ENCODE measurements at regions not wholly inside any gene's neighbourhood (a gene's known extent, or its start where the extent isn't known, plus 50 kb on each side); places are given as distances from the start of the nearest gene placed in this dataset.

- no peak for TF ChIP-seq EZH2 (optimal IDR thresholded peaks at IDR 0.05; ENCODE audit: low read depth, low read length)
- no peak for TF ChIP-seq CTCF (IDR thresholded peaks at IDR 0.05; ENCODE audit: low read length)
- no peak for TF ChIP-seq EZH2phosphoT487 (IDR thresholded peaks at IDR 0.05; ENCODE audit: low read length)
- Histone ChIP-seq H3K9me3 (replicated peaks; ENCODE audit: insufficient read depth, low read length) (no peaks in the 10 kb centered on the region), H3F3A (ENCODE audit: insufficient read depth, low read length) (no peaks in the 10 kb centered on the region), H3K9ac (ENCODE audit: low read length) (no peak overlapping the region), H3K27ac (ENCODE audit: low read length) (no peak overlapping the region), H3K4me3 (ENCODE audit: low read length) (no peak overlapping the region), H3K9me2 (replicated peaks; ENCODE audit: insufficient read depth, low read length) (no peaks in the 10 kb centered on the region), H3K79me2 (ENCODE audit: low read length) (no peaks in the 10 kb centered on the region), H3K27me3 (replicated peaks; ENCODE audit: insufficient read depth, low read length) (no peaks in the 10 kb centered on the region), H4K20me1 (ENCODE audit: insufficient read depth, low read length) (no peaks in the 10 kb centered on the region), H2AFZ (ENCODE audit: low read length) (no peak overlapping the region), H3K36me3 (replicated peaks; ENCODE audit: insufficient read depth, low read length) (no peaks in the 10 kb centered on the region), H3K4me2 (ENCODE audit: low read depth, low read length) (peak overlapping the region; percentile 5; the same call in 1 of the 2 replicates), H3K4me1 (ENCODE audit: low read length) (peaks cover 15% of the 10 kb centered on the region; the same call in 1 of the 2 replicates)
- no peak for DNase-seq
These were observed 155.5 kb upstream of the AHR start for GRCh38 chr7:17142831-17143541.

- DNase-seq: no peak
- Histone ChIP-seq H3K4me1 (ENCODE audit: low read length) (peaks cover 6% of the 10 kb centered on the region; the same call in 1 of the 2 replicates), H3F3A (ENCODE audit: insufficient read depth, low read length) (no peaks in the 10 kb centered on the region), H3K4me3 (ENCODE audit: low read length) (no peak overlapping the region), H2AFZ (ENCODE audit: low read length) (no peak overlapping the region), H3K9me3 (replicated peaks; ENCODE audit: insufficient read depth, low read length) (no peaks in the 10 kb centered on the region), H3K79me2 (ENCODE audit: low read length) (no peaks in the 10 kb centered on the region), H3K36me3 (replicated peaks; ENCODE audit: insufficient read depth, low read length) (no peaks in the 10 kb centered on the region), H3K4me2 (ENCODE audit: low read depth, low read length) (no peak overlapping the region), H4K20me1 (ENCODE audit: insufficient read depth, low read length) (no peaks in the 10 kb centered on the region), H3K27ac (ENCODE audit: low read length) (no peak overlapping the region), H3K9ac (ENCODE audit: low read length) (no peak overlapping the region), H3K27me3 (replicated peaks; ENCODE audit: insufficient read depth, low read length) (no peaks in the 10 kb centered on the region), H3K9me2 (replicated peaks; ENCODE audit: insufficient read depth, low read length) (no peaks in the 10 kb centered on the region)
- TF ChIP-seq EZH2 (optimal IDR thresholded peaks at IDR 0.05; ENCODE audit: low read depth, low read length): no peak
- TF ChIP-seq CTCF (IDR thresholded peaks at IDR 0.05; ENCODE audit: low read length): no peak
- no peak for TF ChIP-seq EZH2phosphoT487 (IDR thresholded peaks at IDR 0.05; ENCODE audit: low read length)
These were observed 154.1 kb upstream of the AHR start for GRCh38 chr7:17144322-17144721.

- no peak overlapping the region for H3K4me3 ChIP-seq (ENCODE audit: low read length)
- no peak for TF ChIP-seq EZH2phosphoT487 (IDR thresholded peaks at IDR 0.05; ENCODE audit: low read length)
- no peak for TF ChIP-seq EZH2 (optimal IDR thresholded peaks at IDR 0.05; ENCODE audit: low read depth, low read length)
- TF ChIP-seq CTCF (IDR thresholded peaks at IDR 0.05; ENCODE audit: low read length): no peak
- H3K36me3 ChIP-seq (replicated peaks; ENCODE audit: insufficient read depth, low read length): no peaks in the 10 kb centered on the region
- H3K4me1 ChIP-seq (ENCODE audit: low read length): peaks cover 14% of the 10 kb centered on the region; the same call in 1 of the 2 replicates
- no peaks in the 10 kb centered on the region for H4K20me1 ChIP-seq (ENCODE audit: insufficient read depth, low read length)
- H3K27me3 ChIP-seq (replicated peaks; ENCODE audit: insufficient read depth, low read length): no peaks in the 10 kb centered on the region
- no peaks in the 10 kb centered on the region for H3K79me2 ChIP-seq (ENCODE audit: low read length)
- H3K27ac ChIP-seq (ENCODE audit: low read length): no peak overlapping the region
- H3K9ac ChIP-seq (ENCODE audit: low read length): no peak overlapping the region
- H3F3A ChIP-seq (ENCODE audit: insufficient read depth, low read length): no peaks in the 10 kb centered on the region; the same call in 1 of the 2 replicates
- DNase-seq: no peak
- no peak overlapping the region for H2AFZ ChIP-seq (ENCODE audit: low read length)
- no peaks in the 10 kb centered on the region for H3K9me2 ChIP-seq (replicated peaks; ENCODE audit: insufficient read depth, low read length)
- H3K4me2 ChIP-seq (ENCODE audit: low read depth, low read length): no peak overlapping the region
- H3K9me3 ChIP-seq (replicated peaks; ENCODE audit: insufficient read depth, low read length): no peaks in the 10 kb centered on the region
These were observed 151.8 kb upstream of the AHR start for GRCh38 chr7:17146621-17147020.

All from MM.1S (cell line).